ENCODE measurements at regions not wholly inside any gene's neighbourhood (a gene's known extent, or its start where the extent isn't known, plus 50 kb on each side); places are given as distances from the start of the nearest gene placed in this dataset.

DNA sequence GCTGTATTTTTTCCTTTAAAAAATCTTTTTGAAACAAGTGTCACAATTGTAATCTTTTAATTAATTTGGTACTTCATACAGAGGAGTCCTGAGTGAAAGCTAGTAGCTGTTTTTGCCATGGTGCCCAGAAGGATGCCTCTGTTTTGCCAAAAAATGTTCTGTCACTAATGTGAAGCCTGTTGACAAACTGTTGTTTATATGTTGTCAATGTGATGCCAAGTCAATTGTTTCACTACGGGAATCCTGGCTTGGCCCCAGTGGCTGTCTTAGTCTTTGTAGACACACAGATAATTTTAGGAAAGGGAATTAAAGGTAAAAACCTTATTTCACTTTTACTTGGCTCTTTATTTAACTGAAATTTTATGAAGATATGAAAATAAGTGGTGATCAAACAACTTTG lies 706.4 kb upstream of the MMS22L start:
- TF ChIP-seq SRF (IDR thresholded peaks at IDR 0.05; ENCODE audit: low read depth) (no peak), ELF1 (IDR thresholded peaks at IDR 0.05; ENCODE audit: borderline replicate concordance, low read depth) (no peak), ZFX (IDR thresholded peaks at IDR 0.05) (no peak), MAX (IDR thresholded peaks at IDR 0.05) (no peak), ZNF274 (IDR thresholded peaks at IDR 0.05; ENCODE audit: low read depth, low read length) (no peak), JUND (IDR thresholded peaks at IDR 0.05) (no peak), CEBPB (IDR thresholded peaks at IDR 0.05; ENCODE audit: low read depth) (no peak), SP1 (IDR thresholded peaks at IDR 0.05; ENCODE audit: low read depth) (no peak), ZBTB33 (IDR thresholded peaks at IDR 0.05; ENCODE audit: extremely low read depth, insufficient replicate concordance, low read length) (no peak)
- no peaks in the 10 kb centered on the region for H3K4me1 ChIP-seq (ENCODE audit: control insufficient read depth in 1 of 2, insufficient read depth in 2 of 2, low read length in 2 of 2)
- H3K79me2 ChIP-seq (ENCODE audit: insufficient read depth, low read length), result no peaks in the 10 kb centered on the region
- H3K9me3 ChIP-seq (ENCODE audit: control insufficient read depth in 1 of 2, insufficient read depth in 1 of 2, low read depth in 1 of 2, low read length in 2 of 2), result no peaks in the 10 kb centered on the region
- no TSS peak for BruUV-seq (replicated peaks)
- H3K9me2 ChIP-seq (ENCODE audit: insufficient read depth), result no peaks in the 10 kb centered on the region; the same call in 1 of the 2 replicates
- H3K27ac ChIP-seq (ENCODE audit: low read depth, low read length), result no peak overlapping the region
- CTCF ChIA-PET, result no interaction called here
- no peaks in the 10 kb centered on the region for H4K20me1 ChIP-seq (ENCODE audit: insufficient read depth)
- ATAC-seq (no peak), DNase-seq (ENCODE audit: low read depth, low spot score) (no peak)
- RAD21 ChIA-PET (ENCODE audit: low non-redundant PET in 1 of 2, low total read pairs in 2 of 2, uncharacterized antibody in 2 of 2, unreplicated experiment in 2 of 2), result no interaction called here
- POLR2A ChIA-PET, result no interaction called here
- H3K36me3 ChIP-seq (ENCODE audit: control insufficient read depth in 1 of 2, insufficient read depth in 2 of 2, low read length in 2 of 2), result no peaks in the 10 kb centered on the region
- H3K4me2 ChIP-seq (ENCODE audit: low read length), result no peak overlapping the region
- no peak overlapping the region for H3K4me3 ChIP-seq (replicated peaks in 1 of 2; ENCODE audit: low read depth in 1 of 2, low read length in 2 of 2)
- intact Hi-C loops (cut with micrococcal nuclease), result no loop called here
- H2AFZ ChIP-seq (ENCODE audit: low read depth, low read length, poor library complexity, severe bottlenecking), result no peak overlapping the region
- H3K27me3 ChIP-seq (ENCODE audit: insufficient read depth, low read length), result no peaks in the 10 kb centered on the region
- H3K9ac ChIP-seq (ENCODE audit: low read length), result no peak overlapping the region

GRCh38 chr6:97995158-97995557 lies 712.1 kb upstream of the MMS22L start:
- H3K9me3 ChIP-seq (ENCODE audit: control insufficient read depth in 1 of 2, insufficient read depth in 1 of 2, low read depth in 1 of 2, low read length in 2 of 2), result no peaks in the 10 kb centered on the region
- no peaks in the 10 kb centered on the region for H4K20me1 ChIP-seq (ENCODE audit: insufficient read depth)
- ChIA-PET CTCF (interaction anchor here (1.1 kb wide), 1 partner anchor 16 kb away, joined by 3 read pairs; no protein-coding TSS in a partner anchor), RAD21 (ENCODE audit: low non-redundant PET in 1 of 2, low total read pairs in 2 of 2, uncharacterized antibody in 2 of 2, unreplicated experiment in 2 of 2) (no interaction called here), POLR2A (no interaction called here)
- no peaks in the 10 kb centered on the region for H3K4me1 ChIP-seq (ENCODE audit: control insufficient read depth in 1 of 2, insufficient read depth in 2 of 2, low read length in 2 of 2)
- peaks cover 17% of the 10 kb centered on the region; the same call in 1 of the 2 replicates for H3K27me3 ChIP-seq (ENCODE audit: insufficient read depth, low read length)
- H3K9ac ChIP-seq (ENCODE audit: low read length), result no peak overlapping the region
- no peaks in the 10 kb centered on the region for H3K36me3 ChIP-seq (ENCODE audit: control insufficient read depth in 1 of 2, insufficient read depth in 2 of 2, low read length in 2 of 2)
- no peaks in the 10 kb centered on the region; the same call in 1 of the 2 replicates for H3K9me2 ChIP-seq (ENCODE audit: insufficient read depth)
- no peak overlapping the region for H3K4me2 ChIP-seq (ENCODE audit: low read length)
- H2AFZ ChIP-seq (ENCODE audit: low read depth, low read length, poor library complexity, severe bottlenecking), result no peak overlapping the region
- H3K79me2 ChIP-seq (ENCODE audit: insufficient read depth, low read length), result no peaks in the 10 kb centered on the region
- no TSS peak for BruUV-seq (replicated peaks)
- intact Hi-C loops (cut with micrococcal nuclease), result no loop called here
- no peak overlapping the region for H3K4me3 ChIP-seq (replicated peaks in 1 of 2; ENCODE audit: low read depth in 1 of 2, low read length in 2 of 2)
- DNase-seq (ENCODE audit: low read depth, low spot score) (no peak), ATAC-seq (no peak)
- no peak for TF ChIP-seq MAX (IDR thresholded peaks at IDR 0.05)
- no peak for TF ChIP-seq SRF (IDR thresholded peaks at IDR 0.05; ENCODE audit: low read depth)
- no peak for TF ChIP-seq EZH2 (IDR thresholded peaks at IDR 0.05)
- no peak for TF ChIP-seq EGR1 (IDR thresholded peaks at IDR 0.05; ENCODE audit: low read depth)
- TF ChIP-seq POLR2A (IDR thresholded peaks at IDR 0.05; ENCODE audit: borderline replicate concordance, extremely low read depth, insufficient read depth, insufficient read length), result no peak
- H3K27ac ChIP-seq (ENCODE audit: low read depth, low read length), result no peak overlapping the region

Data from HCT116 (cell line).